Gastrocnemius medialis (tissue), 4 donors: ENCODE measurements at regions not wholly inside any gene's neighbourhood (a gene's known extent, or its start where the extent isn't known, plus 50 kb on each side); places are given as distances from the start of the nearest gene placed in this dataset.

ENCODE experiments used
- POLR2A ChIP-seq, 2 donors: fragments of 450-650 bp; IDR thresholded peaks; one replicate each; pipeline ENCODE4 v1.6.1; 2017; ENCODE audit warnings: antibody characterized with exemption in 2 of 2, mild to moderate bottlenecking in 2 of 2, moderate library complexity in 2 of 2
- TF ChIP-seq, protein P1 (sequence below), 5 experiments: fragments of 450-650 bp in 3 of 5; fragments of 200-600 bp in 2 of 5; sonication (generic) in 2 of 5; IDR thresholded peaks in 4 of 5; conservative IDR thresholded peaks in 1 of 5; 1 replicate in 4 of 5; 2 replicates in 1 of 5; pipeline ENCODE4 v1.5.1; 2016 to 2019; ENCODE audit warnings: antibody characterized with exemption in 5 of 5, mild to moderate bottlenecking in 3 of 5, moderate library complexity in 3 of 5

DNA sequence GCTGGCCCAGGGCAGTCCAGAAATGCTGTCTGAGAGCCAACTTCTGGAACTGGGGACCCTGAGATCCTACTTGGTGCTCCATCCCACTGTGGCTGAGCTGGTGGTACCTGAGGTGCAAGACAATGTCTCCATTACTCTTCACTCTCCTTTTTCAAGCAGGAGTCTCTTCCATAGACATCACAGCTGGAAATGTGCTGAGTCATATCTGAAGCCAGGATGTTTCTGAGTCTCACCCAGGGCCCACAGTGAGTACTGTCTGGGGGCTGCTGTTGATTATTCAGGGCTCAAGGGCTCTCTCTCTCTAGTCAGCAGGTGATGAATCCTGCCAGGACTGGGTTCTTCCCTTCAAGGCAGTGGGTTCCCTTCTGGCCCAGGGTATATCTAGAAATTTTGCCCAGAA, 145.2 kb upstream of the TAS2R1 start:
- no peak for TF ChIP-seq POLR2A (IDR thresholded peaks at IDR 0.05)
- TF ChIP-seq, protein P1, sequence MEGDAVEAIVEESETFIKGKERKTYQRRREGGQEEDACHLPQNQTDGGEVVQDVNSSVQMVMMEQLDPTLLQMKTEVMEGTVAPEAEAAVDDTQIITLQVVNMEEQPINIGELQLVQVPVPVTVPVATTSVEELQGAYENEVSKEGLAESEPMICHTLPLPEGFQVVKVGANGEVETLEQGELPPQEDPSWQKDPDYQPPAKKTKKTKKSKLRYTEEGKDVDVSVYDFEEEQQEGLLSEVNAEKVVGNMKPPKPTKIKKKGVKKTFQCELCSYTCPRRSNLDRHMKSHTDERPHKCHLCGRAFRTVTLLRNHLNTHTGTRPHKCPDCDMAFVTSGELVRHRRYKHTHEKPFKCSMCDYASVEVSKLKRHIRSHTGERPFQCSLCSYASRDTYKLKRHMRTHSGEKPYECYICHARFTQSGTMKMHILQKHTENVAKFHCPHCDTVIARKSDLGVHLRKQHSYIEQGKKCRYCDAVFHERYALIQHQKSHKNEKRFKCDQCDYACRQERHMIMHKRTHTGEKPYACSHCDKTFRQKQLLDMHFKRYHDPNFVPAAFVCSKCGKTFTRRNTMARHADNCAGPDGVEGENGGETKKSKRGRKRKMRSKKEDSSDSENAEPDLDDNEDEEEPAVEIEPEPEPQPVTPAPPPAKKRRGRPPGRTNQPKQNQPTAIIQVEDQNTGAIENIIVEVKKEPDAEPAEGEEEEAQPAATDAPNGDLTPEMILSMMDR (IDR thresholded peaks at IDR 0.05 in 4 of 5, conservative IDR thresholded peaks at IDR 0.05 in 1 of 5), result no peak
